ENCODE measurements at regions not wholly inside any gene's neighbourhood (a gene's known extent, or its start where the extent isn't known, plus 50 kb on each side); places are given as distances from the start of the nearest gene placed in this dataset.
A peak's percentile ranks its signal among the peaks of the same experiment; 100 is the strongest.

DNA sequence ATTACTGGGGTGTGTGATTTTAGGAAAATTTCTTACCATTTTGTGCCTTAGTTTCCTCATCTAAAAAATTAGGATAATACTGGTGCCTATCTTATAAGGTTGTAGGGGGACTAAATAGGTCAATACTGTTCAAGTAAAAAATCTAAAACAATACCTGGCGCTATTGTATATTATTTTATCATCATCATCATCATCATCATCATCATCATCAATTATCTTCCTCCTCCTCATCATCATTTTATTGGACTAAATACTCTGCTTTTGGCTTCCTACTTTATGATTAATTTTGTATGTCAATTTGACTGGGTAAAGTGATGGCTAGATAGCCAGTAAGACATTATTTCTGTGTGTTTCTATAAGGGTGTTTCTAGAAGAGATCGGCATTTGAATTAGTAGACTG, 435.5 kb downstream of the DHX35 start:
- no peak overlapping the region for H3K4me3 Mint-ChIP-seq
- Histone ChIP-seq H3K27ac (ENCODE audit: low read depth, low read length) (no peak overlapping the region), H3K4me3 (ENCODE audit: low read length) (no peak overlapping the region), H3K27me3 (ENCODE audit: insufficient read depth, low read length, poor library complexity, severe bottlenecking) (no peaks in the 10 kb centered on the region), H3K36me3 (ENCODE audit: insufficient read depth, low read length) (no peaks in the 10 kb centered on the region), H3K4me1 (ENCODE audit: insufficient read depth, low read length) (no peaks in the 10 kb centered on the region), H3K9me3 (ENCODE audit: low read length) (no peaks in the 10 kb centered on the region)
- DNase-seq = no peak
- peaks cover 0 to 3% of the 10 kb centered on the region in 2 donors for H3K27me3 Mint-ChIP-seq
- CTCF ChIA-PET = no interaction called here
- no peak overlapping the region for H3K27ac Mint-ChIP-seq
- H3K36me3 Mint-ChIP-seq = no peaks in the 10 kb centered on the region
- POLR2A ChIA-PET = no interaction called here
- H3K9me3 Mint-ChIP-seq = peaks cover 0 to 3% (median 0%) of the 10 kb centered on the region in 5 donors
- H3K4me1 Mint-ChIP-seq = no peaks in the 10 kb centered on the region

DNA sequence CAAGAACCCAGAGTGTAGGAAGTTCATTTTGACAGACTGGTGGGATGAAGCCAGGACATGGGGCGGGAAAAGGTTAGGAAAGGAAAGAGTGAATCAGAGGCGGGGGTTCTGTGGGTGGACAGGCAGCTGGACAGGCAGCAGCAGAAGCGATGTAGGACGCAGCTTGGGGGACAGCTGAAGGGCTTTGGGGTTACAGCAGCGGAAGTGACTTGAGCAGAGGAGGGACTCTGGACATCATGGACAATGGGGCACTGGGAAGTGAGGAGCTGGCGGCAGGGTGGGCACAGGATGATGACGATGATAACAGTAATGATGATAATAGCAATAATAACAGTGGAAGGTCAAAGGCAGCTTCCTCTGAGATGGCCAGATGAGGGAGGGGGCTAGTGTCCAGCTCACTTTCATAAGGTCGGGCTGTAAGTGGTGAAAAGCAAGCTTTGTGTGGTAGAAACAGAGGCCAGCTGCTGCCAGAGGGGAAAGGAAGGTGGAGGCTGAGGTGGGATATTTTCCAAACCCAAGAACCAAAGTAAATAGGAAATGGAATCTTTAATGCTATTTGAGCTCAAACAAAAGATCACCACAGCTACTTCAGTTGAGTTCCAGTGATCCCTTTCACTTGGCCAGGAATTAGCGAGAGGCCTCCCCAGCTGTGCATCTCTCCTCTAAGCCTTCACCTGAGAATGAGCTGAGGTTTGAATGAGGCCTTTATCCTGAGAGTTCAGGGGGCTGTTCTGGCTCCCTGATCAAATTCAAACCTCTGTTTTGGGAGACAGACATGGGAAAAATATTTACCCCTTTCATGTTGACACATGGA, 433.5 kb downstream of the DHX35 start:
- Histone ChIP-seq H3K4me1 (ENCODE audit: insufficient read depth, low read length) (no peaks in the 10 kb centered on the region), H3K27me3 (ENCODE audit: insufficient read depth, low read length, poor library complexity, severe bottlenecking) (no peaks in the 10 kb centered on the region), H3K9me3 (ENCODE audit: low read length) (no peaks in the 10 kb centered on the region), H3K36me3 (ENCODE audit: insufficient read depth, low read length) (no peaks in the 10 kb centered on the region), H3K4me3 (ENCODE audit: low read length) (no peak overlapping the region), H3K27ac (ENCODE audit: low read depth, low read length) (no peak overlapping the region)
- CTCF ChIA-PET = no interaction called here
- Mint-ChIP-seq H3K9me3 (peaks cover 0 to 3% (median 0%) of the 10 kb centered on the region in 5 donors), H3K4me3 (no peak overlapping the region), H3K4me1 (no peaks in the 10 kb centered on the region), H3K27ac (no peak overlapping the region), H3K27me3 (no peaks in the 10 kb centered on the region), H3K36me3 (no peaks in the 10 kb centered on the region)
- no peak for DNase-seq
- POLR2A ChIA-PET = no interaction called here

DNA sequence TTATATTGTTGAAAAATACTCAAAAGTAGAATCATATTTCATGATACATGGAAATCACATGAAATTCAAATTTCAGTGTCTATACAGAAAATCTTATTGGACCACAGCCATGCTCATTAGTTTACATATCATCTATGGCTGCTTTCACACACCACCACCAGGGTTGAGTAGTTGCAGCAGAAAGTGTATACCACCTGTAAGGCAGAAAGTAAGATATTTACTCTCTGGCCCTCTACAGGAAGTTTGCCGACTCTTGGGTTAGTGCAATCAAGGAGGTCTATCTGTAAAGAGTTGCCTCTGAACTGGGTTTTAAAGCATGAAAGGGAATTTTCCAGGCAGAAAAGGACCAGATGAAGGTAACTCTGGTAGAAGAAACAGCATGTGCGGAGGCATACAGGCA, 432.3 kb downstream of the DHX35 start:
- DNase-seq = no peak
- H3K27me3 Mint-ChIP-seq = no peaks in the 10 kb centered on the region
- peaks cover 0 to 3% (median 0%) of the 10 kb centered on the region in 5 donors for H3K9me3 Mint-ChIP-seq

DNA sequence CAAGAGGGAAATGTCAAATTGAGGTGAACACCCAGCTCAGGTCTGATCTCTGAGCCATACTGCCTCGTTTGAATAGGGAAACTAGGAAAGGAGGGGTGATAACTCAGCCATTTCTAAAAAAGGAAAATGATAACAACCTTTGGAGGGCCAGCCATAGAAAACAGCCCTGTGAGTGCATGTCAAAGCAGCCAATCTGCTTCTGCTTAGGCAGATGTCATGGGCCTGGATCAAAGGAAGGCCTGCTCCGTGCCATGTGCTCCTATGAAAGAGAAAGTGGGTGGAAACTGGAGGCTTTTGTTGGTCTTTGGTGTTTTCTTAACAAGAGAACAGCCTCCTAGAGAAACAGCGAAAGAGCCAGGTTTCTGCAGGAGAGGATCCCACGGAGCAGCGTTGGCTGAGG, 428.0 kb downstream of the DHX35 start:
- H3K27ac Mint-ChIP-seq = peak overlapping the region in 1 of 8 donors; percentile 34
- H3K36me3 Mint-ChIP-seq = no peaks in the 10 kb centered on the region
- no peaks in the 10 kb centered on the region for H3K36me3 ChIP-seq (ENCODE audit: insufficient read depth, low read length)
- no peaks in the 10 kb centered on the region for H3K27me3 Mint-ChIP-seq
- ChIA-PET POLR2A (no interaction called here), CTCF (no interaction called here)
- no peak overlapping the region for H3K27ac ChIP-seq (ENCODE audit: low read depth, low read length)
- H3K4me3 Mint-ChIP-seq = no peak overlapping the region
- peaks cover 0 to 2% (median 0%) of the 10 kb centered on the region in 5 donors for H3K9me3 Mint-ChIP-seq
- no peaks in the 10 kb centered on the region for H3K9me3 ChIP-seq (ENCODE audit: low read length)
- DNase-seq = no peak
- H3K4me1 Mint-ChIP-seq = no peaks in the 10 kb centered on the region
- H3K4me1 ChIP-seq (ENCODE audit: insufficient read depth, low read length) = no peaks in the 10 kb centered on the region
- H3K27me3 ChIP-seq (ENCODE audit: insufficient read depth, low read length, poor library complexity, severe bottlenecking) = no peaks in the 10 kb centered on the region
- no peak overlapping the region for H3K4me3 ChIP-seq (ENCODE audit: low read length)

More for the DNA sequence above, 432.3 kb downstream of the DHX35 start:
- Histone ChIP-seq H3K4me1 (ENCODE audit: insufficient read depth, low read length) (no peaks in the 10 kb centered on the region), H3K9me3 (ENCODE audit: low read length) (no peaks in the 10 kb centered on the region), H3K4me3 (ENCODE audit: low read length) (no peak overlapping the region), H3K27me3 (ENCODE audit: insufficient read depth, low read length, poor library complexity, severe bottlenecking) (no peaks in the 10 kb centered on the region), H3K36me3 (ENCODE audit: insufficient read depth, low read length) (no peaks in the 10 kb centered on the region), H3K27ac (ENCODE audit: low read depth, low read length) (no peak overlapping the region)
- POLR2A ChIA-PET = no interaction called here
- no peak overlapping the region for H3K4me3 Mint-ChIP-seq
- CTCF ChIA-PET = no interaction called here
- H3K27ac Mint-ChIP-seq = no peak overlapping the region
- H3K36me3 Mint-ChIP-seq = no peaks in the 10 kb centered on the region
- no peaks in the 10 kb centered on the region for H3K4me1 Mint-ChIP-seq

DNA sequence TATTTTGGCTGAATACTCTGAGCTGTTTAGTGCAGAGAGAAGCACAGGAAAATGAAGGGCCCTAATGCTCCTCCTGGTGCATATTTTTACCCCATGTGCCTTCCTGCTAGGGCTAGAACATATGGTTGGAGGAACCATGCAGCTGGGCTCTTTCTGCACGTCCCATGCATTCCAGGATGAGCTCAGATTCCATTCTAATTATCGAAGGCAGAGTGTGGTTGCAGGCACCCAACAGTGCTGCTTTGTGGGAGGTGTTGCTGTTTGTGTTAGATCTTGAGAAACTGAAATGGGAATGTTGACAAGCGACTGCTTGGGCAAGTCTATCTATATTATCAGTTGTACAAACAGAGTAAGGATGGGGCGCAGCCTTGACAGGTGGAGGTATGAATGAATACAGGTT, 419.5 kb downstream of the DHX35 start:
- CTCF ChIA-PET = no interaction called here
- Histone ChIP-seq H3K27me3 (ENCODE audit: insufficient read depth, low read length, poor library complexity, severe bottlenecking) (no peaks in the 10 kb centered on the region), H3K27ac (ENCODE audit: low read depth, low read length) (no peak overlapping the region), H3K36me3 (ENCODE audit: insufficient read depth, low read length) (no peaks in the 10 kb centered on the region), H3K9me3 (ENCODE audit: low read length) (no peaks in the 10 kb centered on the region), H3K4me1 (ENCODE audit: insufficient read depth, low read length) (no peaks in the 10 kb centered on the region), H3K4me3 (ENCODE audit: low read length) (no peak overlapping the region)
- Mint-ChIP-seq H3K4me1 (no peaks in the 10 kb centered on the region), H3K4me3 (no peak overlapping the region), H3K27me3 (peaks cover 0 to 8% of the 10 kb centered on the region in 2 donors), H3K9me3 (no peaks in the 10 kb centered on the region), H3K27ac (no peak overlapping the region), H3K36me3 (no peaks in the 10 kb centered on the region)
- no peak for DNase-seq
- POLR2A ChIA-PET = no interaction called here

DNA sequence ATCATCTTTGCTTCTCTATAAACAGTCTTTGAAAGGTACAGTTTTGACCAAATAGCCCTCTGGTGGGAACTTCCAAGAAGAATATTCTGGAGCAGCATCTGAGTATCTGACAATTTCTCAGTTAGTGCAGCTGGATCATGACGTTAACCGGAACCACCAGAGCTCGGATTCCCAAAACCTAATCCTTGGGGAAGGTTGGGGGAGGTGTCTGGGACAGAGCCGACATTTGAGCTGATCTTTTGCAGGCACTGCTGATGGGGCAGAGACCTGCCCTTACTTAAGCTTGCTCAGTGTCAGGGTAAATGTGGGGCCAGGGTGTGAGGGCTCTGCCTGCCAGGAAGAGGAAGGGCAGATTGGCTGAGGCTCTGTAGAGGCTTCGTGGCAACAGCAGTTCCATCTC, 416.6 kb downstream of the DHX35 start:
- no peak overlapping the region for H3K4me3 Mint-ChIP-seq
- no peaks in the 10 kb centered on the region for H3K9me3 Mint-ChIP-seq
- Histone ChIP-seq H3K4me1 (ENCODE audit: insufficient read depth, low read length) (no peaks in the 10 kb centered on the region), H3K36me3 (ENCODE audit: insufficient read depth, low read length) (no peaks in the 10 kb centered on the region), H3K27me3 (ENCODE audit: insufficient read depth, low read length, poor library complexity, severe bottlenecking) (no peaks in the 10 kb centered on the region), H3K27ac (ENCODE audit: low read depth, low read length) (no peak overlapping the region), H3K4me3 (ENCODE audit: low read length) (no peak overlapping the region), H3K9me3 (ENCODE audit: low read length) (no peaks in the 10 kb centered on the region)
- ChIA-PET CTCF (no interaction called here), POLR2A (no interaction called here)
- H3K4me1 Mint-ChIP-seq = no peaks in the 10 kb centered on the region
- no peak overlapping the region for H3K27ac Mint-ChIP-seq
- DNase-seq = no peak
- peaks cover 0 to 9% of the 10 kb centered on the region in 2 donors for H3K27me3 Mint-ChIP-seq
- H3K36me3 Mint-ChIP-seq = no peaks in the 10 kb centered on the region

DNA sequence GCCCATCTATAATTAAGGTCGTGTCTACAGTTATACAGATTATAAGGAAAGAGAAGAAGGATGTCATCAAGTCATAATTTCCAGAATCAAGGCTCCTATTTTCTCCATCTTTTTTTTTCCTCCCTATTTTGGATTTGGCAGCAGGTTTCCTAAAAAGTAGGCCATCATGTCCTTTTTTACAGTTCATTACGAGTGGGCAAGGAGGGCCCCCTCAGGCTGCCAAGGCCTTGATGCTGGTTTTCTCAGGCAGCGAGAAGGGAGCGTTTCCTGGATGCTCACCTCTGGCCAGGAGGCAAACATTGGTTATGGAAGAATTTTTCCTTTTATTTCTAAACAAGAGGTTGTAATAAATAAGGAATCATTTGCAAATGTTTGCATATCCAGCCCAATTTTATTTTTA, 414.6 kb downstream of the DHX35 start:
- H3K9me3 Mint-ChIP-seq = no peaks in the 10 kb centered on the region
- ChIA-PET POLR2A (no interaction called here), CTCF (no interaction called here)
- Histone ChIP-seq H3K4me3 (ENCODE audit: low read length) (no peak overlapping the region), H3K36me3 (ENCODE audit: insufficient read depth, low read length) (no peaks in the 10 kb centered on the region), H3K4me1 (ENCODE audit: insufficient read depth, low read length) (no peaks in the 10 kb centered on the region), H3K9me3 (ENCODE audit: low read length) (no peaks in the 10 kb centered on the region), H3K27ac (ENCODE audit: low read depth, low read length) (no peak overlapping the region), H3K27me3 (ENCODE audit: insufficient read depth, low read length, poor library complexity, severe bottlenecking) (no peaks in the 10 kb centered on the region)
- peaks cover 0 to 9% of the 10 kb centered on the region in 2 donors for H3K27me3 Mint-ChIP-seq
- DNase-seq = no peak
- H3K36me3 Mint-ChIP-seq = no peaks in the 10 kb centered on the region
- H3K27ac Mint-ChIP-seq = no peak overlapping the region
- H3K4me1 Mint-ChIP-seq = no peaks in the 10 kb centered on the region
- H3K4me3 Mint-ChIP-seq = no peak overlapping the region

DNA sequence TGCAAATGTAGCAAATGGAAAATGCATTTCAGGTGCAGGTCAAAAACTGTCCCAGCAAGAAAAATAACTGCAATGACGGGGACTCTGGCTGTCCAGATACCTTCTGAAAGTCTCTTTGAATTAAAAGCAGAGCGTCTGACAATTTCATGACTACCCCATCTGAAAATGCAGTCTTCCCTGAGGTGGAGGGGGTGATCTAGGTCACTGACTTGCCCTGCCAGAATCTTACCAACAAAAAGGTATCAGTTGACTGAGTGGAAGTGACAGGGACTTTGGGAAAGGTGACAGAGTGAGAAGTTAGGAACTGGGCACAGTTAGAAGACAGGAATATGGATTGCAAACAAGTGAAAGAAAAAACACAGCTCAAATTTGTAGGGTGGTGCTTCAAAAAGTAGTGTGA, 402.2 kb downstream of the DHX35 start:
- H3K27ac ChIP-seq (ENCODE audit: low read depth, low read length) = no peak overlapping the region
- no peak overlapping the region for H3K4me3 ChIP-seq (ENCODE audit: low read length)
- no peak for DNase-seq
- Mint-ChIP-seq H3K9me3 (peaks cover 2 to 22% (median 12%) of the 10 kb centered on the region in 5 donors), H3K27ac (no peak overlapping the region), H3K27me3 (peaks cover 2 to 7% of the 10 kb centered on the region in 2 donors), H3K4me3 (no peak overlapping the region), H3K4me1 (no peaks in the 10 kb centered on the region), H3K36me3 (peaks cover 0 to 9% (median 0%) of the 10 kb centered on the region in 3 donors)
- H3K27me3 ChIP-seq (ENCODE audit: insufficient read depth, low read length, poor library complexity, severe bottlenecking) = no peaks in the 10 kb centered on the region
- H3K36me3 ChIP-seq (ENCODE audit: insufficient read depth, low read length) = no peaks in the 10 kb centered on the region
- H3K9me3 ChIP-seq (ENCODE audit: low read length) = no peaks in the 10 kb centered on the region
- POLR2A ChIA-PET = no interaction called here
- CTCF ChIA-PET = no interaction called here
- H3K4me1 ChIP-seq (ENCODE audit: insufficient read depth, low read length) = no peaks in the 10 kb centered on the region
